ENCODE measurements at regions not wholly inside any gene's neighbourhood (a gene's known extent, or its start where the extent isn't known, plus 50 kb on each side); places are given as distances from the start of the nearest gene placed in this dataset.

- TF ChIP-seq CTCF (IDR thresholded peaks at IDR 0.05) (no peak), POLR2AphosphoS5 (IDR thresholded peaks at IDR 0.05) (no peak), POLR2A (IDR thresholded peaks at IDR 0.05; ENCODE audit: low read depth) (no peak), EP300 (IDR thresholded peaks at IDR 0.05) (no peak)
- Histone ChIP-seq H3K27me3 (no peaks in the 10 kb centered on the region), H3K4me1 (no peaks in the 10 kb centered on the region), H3K36me3 (no peaks in the 10 kb centered on the region), H3K9me3 (peaks cover 0 to 19% (median 3%) of the 10 kb centered on the region in 4 donors), H3K4me3 (no peak overlapping the region), H3K27ac (replicated peaks in 1 of 4) (no peak overlapping the region)
- DNase-seq (ENCODE audit: extremely low spot score), result no peak
- intact Hi-C loops (cut with DNase I), result no loop called here
Measured at GRCh38 chr10:83801983-83802382, 337.3 kb upstream of the GHITM start.

GRCh38 chr10:83806717-83807116 is 332.6 kb upstream of the GHITM start:
- no peak for DNase-seq (ENCODE audit: extremely low spot score)
- no peak overlapping the region for H3K27ac ChIP-seq (replicated peaks in 1 of 4)
- H3K36me3 ChIP-seq, result no peaks in the 10 kb centered on the region
- intact Hi-C loops (cut with DNase I), result no loop called here
- H3K27me3 ChIP-seq, result no peaks in the 10 kb centered on the region
- no peak overlapping the region for H3K4me3 ChIP-seq
- TF ChIP-seq POLR2AphosphoS5 (IDR thresholded peaks at IDR 0.05), result no peak
- H3K9me3 ChIP-seq, result peaks cover 0 to 7% (median 0%) of the 10 kb centered on the region in 4 donors
- no peaks in the 10 kb centered on the region for H3K4me1 ChIP-seq

GRCh38 chr10:83809001-83809400 is 330.3 kb upstream of the GHITM start:
- H3K27ac ChIP-seq (replicated peaks in 1 of 4), result no peak overlapping the region
- 86% methylated on average over 2 of the region's 2 CpGs for WGBS

GRCh38 chr10:83816942-83817341 is 322.4 kb upstream of the GHITM start:
- TF ChIP-seq CTCF (IDR thresholded peaks at IDR 0.05), result no peak
- TF ChIP-seq EP300 (IDR thresholded peaks at IDR 0.05), result no peak
- no peak for TF ChIP-seq POLR2AphosphoS5 (IDR thresholded peaks at IDR 0.05)
- 80% methylated on average over 2 of the region's 2 CpGs for WGBS

More at GRCh38 chr10:83809001-83809400, 330.3 kb upstream of the GHITM start:
- Histone ChIP-seq H3K36me3 (no peaks in the 10 kb centered on the region), H3K9me3 (no peaks in the 10 kb centered on the region), H3K4me1 (no peaks in the 10 kb centered on the region), H3K4me3 (no peak overlapping the region), H3K27me3 (no peaks in the 10 kb centered on the region)
- intact Hi-C loops (cut with DNase I), result no loop called here
- DNase-seq (ENCODE audit: extremely low spot score), result no peak
- no peak for TF ChIP-seq POLR2AphosphoS5 (IDR thresholded peaks at IDR 0.05)
- TF ChIP-seq POLR2A (IDR thresholded peaks at IDR 0.05; ENCODE audit: low read depth), result no peak
- no peak for TF ChIP-seq EP300 (IDR thresholded peaks at IDR 0.05)
- no peak for TF ChIP-seq CTCF (IDR thresholded peaks at IDR 0.05)

GRCh38 chr10:83817797-83818196 is 321.5 kb upstream of the GHITM start:
- WGBS, result 70% methylated on average over 3 of the region's 3 CpGs
- Histone ChIP-seq H3K27me3 (no peaks in the 10 kb centered on the region), H3K27ac (replicated peaks in 1 of 4) (no peak overlapping the region), H3K36me3 (no peaks in the 10 kb centered on the region), H3K4me3 (no peak overlapping the region), H3K4me1 (peaks cover 0 to 3% (median 0%) of the 10 kb centered on the region in 4 donors), H3K9me3 (no peaks in the 10 kb centered on the region)
- TF ChIP-seq POLR2A (IDR thresholded peaks at IDR 0.05; ENCODE audit: low read depth), result no peak
- TF ChIP-seq CTCF (IDR thresholded peaks at IDR 0.05), result no peak
- TF ChIP-seq EP300 (IDR thresholded peaks at IDR 0.05), result no peak
- no peak for TF ChIP-seq POLR2AphosphoS5 (IDR thresholded peaks at IDR 0.05)
- intact Hi-C loops (cut with DNase I), result no loop called here
- DNase-seq (ENCODE audit: extremely low spot score), result no peak

More at GRCh38 chr10:83816942-83817341, 322.4 kb upstream of the GHITM start:
- no peak for DNase-seq (ENCODE audit: extremely low spot score)
- H3K36me3 ChIP-seq, result no peaks in the 10 kb centered on the region
- peaks cover 0 to 3% (median 0%) of the 10 kb centered on the region in 4 donors for H3K4me1 ChIP-seq
- intact Hi-C loops (cut with DNase I), result no loop called here
- no peak overlapping the region for H3K4me3 ChIP-seq
- no peak overlapping the region for H3K27ac ChIP-seq (replicated peaks in 1 of 4)
- H3K9me3 ChIP-seq, result no peaks in the 10 kb centered on the region
- no peaks in the 10 kb centered on the region for H3K27me3 ChIP-seq
